K562 (cell line): ENCODE measurements at regions not wholly inside any gene's neighbourhood (a gene's known extent, or its start where the extent isn't known, plus 50 kb on each side); places are given as distances from the start of the nearest gene placed in this dataset.

Experiments
- ATAC-seq: fragments of 200-7000 bp; cut with Tn5 transposase; 3 replicates; pipeline ENCODE4 v1.9.1; 2020; ENCODE audit warnings: moderate library complexity
- BruUV-seq: library from RNA; stranded (reverse); fragments of 400-500 nt; replicated peaks from 2 replicates; lab custom pipeline; 2021; lab: Mats Ljungman, UMichigan
- CTCF ChIA-PET: fragments of 300-600 bp; formaldehyde crosslinking; extraction: SDS; loops from one replicate; lab custom pipeline; 2021; ENCODE audit warnings: low intra/inter-chr PET ratio; lab: Yijun Ruan, JAX
- POLR2A ChIA-PET: fragments of 300-600, 350-650 bp; sonication (Branson Sonifier 250); formaldehyde crosslinking; extraction: SDS; loops from one replicate; lab custom pipeline; 2021; ENCODE audit warnings: antibody characterized with exemption, inconsistent platforms; lab: Yijun Ruan, JAX
- DNase-seq, 4 experiments: peaks; one replicate each; pipeline versions ENCODE4 v3.0.0 to v3.0.0-alpha.2; 2011 to 2018; ENCODE audit warnings: low spot score in 3 of 4, mixed read lengths in 3 of 4; ENCODE audit errors: extremely low read depth in 1 of 4
- FAIRE-seq: peaks from 2 replicates; lab custom pipeline; 2011; peaks lifted over from hg19 to GRCh38; lab: Jason Lieb, UNC
- H2AFZ ChIP-seq: 2 replicates; pipeline ENCODE4 v1.6.0; 2011; ENCODE audit warnings: low read depth, low read length, control low read depth, inconsistent platforms
- H3K27ac ChIP-seq: fragments of 200-600 bp; 3 replicates; pipeline ENCODE4 v1.8.0; 2011; ENCODE audit warnings: low read depth, mild to moderate bottlenecking, control low read depth, inconsistent platforms, low read length, moderate library complexity, mixed read lengths; ENCODE audit errors: extremely low read depth
- H3K27me3 ChIP-seq, 2 experiments: fragments of 300-600 bp in 1 of 2; 2 replicates in 1 of 2; 3 replicates in 1 of 2; pipeline versions ENCODE4 v1.6.0 to v1.8.0; 2011; ENCODE audit warnings: inconsistent platforms in 2 of 2, low read length in 2 of 2, mild to moderate bottlenecking in 1 of 2, mixed read lengths in 1 of 2, moderate library complexity in 1 of 2; ENCODE audit not compliant: control insufficient read depth in 2 of 2, insufficient read depth in 2 of 2
- H3K36me3 ChIP-seq: fragments of 300-600 bp; 3 replicates; pipeline ENCODE4 v1.8.0; 2011; ENCODE audit warnings: mild to moderate bottlenecking, low read length, inconsistent platforms; ENCODE audit not compliant: control insufficient read depth, insufficient read depth
- H3K4me1 ChIP-seq, 2 experiments: fragments of 200-600 bp in 1 of 2; replicated peaks in 1 of 2; 2 replicates in 1 of 2; 3 replicates in 1 of 2; pipeline versions ENCODE4 v1.5.1 to v1.8.0; 2011; ENCODE audit warnings: inconsistent platforms in 2 of 2, low read length in 2 of 2, mild to moderate bottlenecking in 1 of 2, mixed read lengths in 1 of 2, moderate library complexity in 1 of 2; ENCODE audit not compliant: control insufficient read depth in 2 of 2, insufficient read depth in 2 of 2
- H3K4me2 ChIP-seq: 2 replicates; pipeline ENCODE4 v1.6.1; 2011; ENCODE audit warnings: low read length, control low read depth, inconsistent platforms, mixed read lengths; ENCODE audit not compliant: insufficient read depth
- H3K4me3 ChIP-seq: fragments of 200-600 bp; sonication (generic), shearing (Covaris generic); 2 replicates; pipeline ENCODE4 v1.5.1; 2016; ENCODE audit warnings: control low read depth, inconsistent platforms
- H3K79me2 ChIP-seq: fragments of 200-600 bp; 3 replicates; pipeline ENCODE4 v1.8.0; 2011; ENCODE audit warnings: low read length, inconsistent platforms; ENCODE audit not compliant: control insufficient read depth, insufficient read depth
- H3K9ac ChIP-seq, 2 experiments: 2 replicates each; pipeline versions ENCODE4 v1.6.0 to v1.6.1; 2011; ENCODE audit warnings: low read depth in 2 of 2, low read length in 2 of 2, control low read depth in 1 of 2, inconsistent platforms in 1 of 2, mild to moderate bottlenecking in 1 of 2, mixed read lengths in 1 of 2; ENCODE audit not compliant: insufficient read depth in 1 of 2
- H3K9me1 ChIP-seq: one replicate; pipeline ENCODE4 v1.6.0; 2011; ENCODE audit warnings: inconsistent platforms, mild to moderate bottlenecking, low read length, moderate library complexity; ENCODE audit not compliant: control insufficient read depth, insufficient read depth
- H3K9me3 ChIP-seq: replicated peaks from 2 replicates; pipeline ENCODE4 v1.5.1; 2011; ENCODE audit warnings: low read depth, low read length, inconsistent platforms; ENCODE audit not compliant: control insufficient read depth, insufficient read depth
- H4K20me1 ChIP-seq: replicated peaks from 2 replicates; pipeline ENCODE4 v1.6.1; 2011; ENCODE audit warnings: low read length, inconsistent platforms, mixed read lengths; ENCODE audit not compliant: control insufficient read depth, insufficient read depth
- BCOR ChIP-seq: fragments of 450-650 bp; IDR thresholded peaks from 2 replicates; pipeline ENCODE4 v1.6.1; 2016
- BRCA1 ChIP-seq, 2 experiments: fragments of 450-650 bp in 1 of 2; sonication (generic) in 1 of 2; formaldehyde crosslinking in 1 of 2; IDR thresholded peaks; 2 replicates each; pipeline versions ENCODE4 v1.5.0 to v1.6.1; 2017 to 2020; ENCODE audit warnings: mild to moderate bottlenecking in 1 of 2, missing genetic modification reagents in 1 of 2
- DMBX1 ChIP-seq: fragments of 250-450 bp; sonication (Bioruptor Pico); IDR thresholded peaks from 2 replicates; pipeline ENCODE4 v1.8.0; 2022; ENCODE audit warnings: inconsistent platforms, mild to moderate bottlenecking, moderate library complexity, borderline replicate concordance
- NFATC3 ChIP-seq: fragments of 450-650 bp; IDR thresholded peaks from 2 replicates; pipeline ENCODE4 v1.6.1; 2017; ENCODE audit warnings: mild to moderate bottlenecking
- PHB ChIP-seq: fragments of 250-450 bp; sonication (Bioruptor Pico); IDR thresholded peaks from 2 replicates; pipeline ENCODE4 v1.5.0; 2021
- SLC30A9 ChIP-seq: fragments of 250-450 bp; sonication (Bioruptor Pico); IDR thresholded peaks from 2 replicates; pipeline ENCODE4 v1.8.0; 2022; ENCODE audit warnings: mild to moderate bottlenecking, moderate library complexity
- ZBTB1 ChIP-seq: sonication (generic); formaldehyde crosslinking; IDR thresholded peaks from 2 replicates; pipeline ENCODE4 v1.8.1; 2023; ENCODE audit warnings: missing genetic modification reagents, low read depth, mild to moderate bottlenecking, borderline replicate concordance
- ZNF311 ChIP-seq: fragments of 250-450 bp; sonication (Bioruptor Pico); IDR thresholded peaks from 2 replicates; pipeline ENCODE4 v1.4.0; 2020; ENCODE audit warnings: mild to moderate bottlenecking, moderate library complexity
- ZNF778 ChIP-seq: fragments of 450-650 bp; formaldehyde crosslinking; IDR thresholded peaks from 2 replicates; pipeline ENCODE4 v1.4.0; 2020; ENCODE audit warnings: mild to moderate bottlenecking, moderate library complexity
- ZNF79 ChIP-seq: fragments of 250-450 bp; sonication (Bioruptor Pico); IDR thresholded peaks from 2 replicates; pipeline ENCODE4 v1.4.0; 2020; ENCODE audit warnings: low read depth, mild to moderate bottlenecking, moderate library complexity
- WGBS: fragments of 100-300 bp; shearing (Covaris generic); methylation state at CpG from one replicate; pipeline ENCODE4 v1.1.6; 2016; ENCODE audit warnings: low coverage, mixed read lengths; ENCODE audit not compliant: insufficient coverage; ENCODE audit errors: missing lambda C conversion rate; 5-methylcytosine and 5-hydroxymethylcytosine counted together
- in situ Hi-C: fragments of 300-500 bp; cut with MboI; formaldehyde crosslinking; loops from 4 replicates; pipeline ENCODE4 v1.15.0; 2018; ENCODE audit warnings: inconsistent platforms, mixed read lengths
- intact Hi-C: fragments of 100-400 bp; cut with micrococcal nuclease; formaldehyde crosslinking; loops from 2 replicates; pipeline ENCODE4 v1.14.2; 2022
- TF ChIP-seq, protein P1 (sequence below): sonication (generic); formaldehyde crosslinking; IDR thresholded peaks from 2 replicates; pipeline ENCODE4 v1.8.0; 2022; ENCODE audit warnings: mild to moderate bottlenecking, missing genetic modification reagents
- TF ChIP-seq, protein P2 (sequence below): sonication (generic); formaldehyde crosslinking; IDR thresholded peaks from 2 replicates; pipeline ENCODE4 v1.8.0; 2022; ENCODE audit warnings: missing genetic modification reagents, mild to moderate bottlenecking, moderate library complexity, borderline replicate concordance
- TF ChIP-seq, protein P3 (sequence below): fragments of 250-450 bp; sonication (Bioruptor Pico); IDR thresholded peaks from 2 replicates; pipeline ENCODE4 v1.4.0; 2020

DNA sequence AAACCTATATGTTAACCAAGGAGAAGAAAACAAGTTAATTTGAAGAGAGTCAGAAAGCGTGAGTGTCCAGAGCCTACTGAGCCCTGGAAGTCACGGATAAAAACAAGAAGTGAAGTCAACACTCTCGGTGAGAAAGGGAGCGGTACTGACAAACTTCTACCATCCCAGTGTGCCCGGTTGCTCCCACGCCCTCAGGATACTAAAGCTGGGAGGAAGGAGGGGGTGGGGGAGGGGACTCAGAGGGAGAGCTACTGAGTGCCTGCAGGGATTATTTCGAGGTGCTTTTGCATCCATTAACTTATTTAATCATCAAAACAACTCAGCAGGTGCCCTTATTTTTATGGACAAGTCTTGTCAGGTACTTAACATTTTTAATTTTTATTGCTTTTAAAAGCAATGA is 166.2 kb downstream of the ZIC5 start:
- no peak for DNase-seq
- FAIRE-seq: no peak
- H4K20me1 ChIP-seq: no peaks in the 10 kb centered on the region
- H3K4me1 ChIP-seq: no peaks in the 10 kb centered on the region; a peak in 1 of 5 replicates
- ChIA-PET POLR2A (no interaction called here), CTCF (no interaction called here)
- in situ Hi-C loops (no loop called here), intact Hi-C loops (no loop called here)
- H2AFZ ChIP-seq: no peak overlapping the region
- 8% methylated on average over 4 of the region's 7 CpGs for WGBS
- no peaks in the 10 kb centered on the region for H3K36me3 ChIP-seq
- ATAC-seq: no peak
- H3K9me3 ChIP-seq: no peaks in the 10 kb centered on the region
- no peak overlapping the region for H3K4me2 ChIP-seq
- no peak overlapping the region for H3K27ac ChIP-seq
- H3K9me1 ChIP-seq: no peaks in the 10 kb centered on the region
- no peak overlapping the region for H3K4me3 ChIP-seq
- BruUV-seq: no TSS peak
- H3K79me2 ChIP-seq: no peaks in the 10 kb centered on the region
- H3K9ac ChIP-seq: no peak overlapping the region
- H3K27me3 ChIP-seq: peaks cover 0 to 25% of the 10 kb centered on the region in 2 experiments; a peak in 2 of 5 replicates
- no peak for TF ChIP-seq ZNF79
- TF ChIP-seq ZBTB1: no peak
- TF ChIP-seq PHB (CRISPR knock-in tag): no peak
- no peak for TF ChIP-seq SLC30A9 (CRISPR knock-in tag)
- TF ChIP-seq, protein P1, sequence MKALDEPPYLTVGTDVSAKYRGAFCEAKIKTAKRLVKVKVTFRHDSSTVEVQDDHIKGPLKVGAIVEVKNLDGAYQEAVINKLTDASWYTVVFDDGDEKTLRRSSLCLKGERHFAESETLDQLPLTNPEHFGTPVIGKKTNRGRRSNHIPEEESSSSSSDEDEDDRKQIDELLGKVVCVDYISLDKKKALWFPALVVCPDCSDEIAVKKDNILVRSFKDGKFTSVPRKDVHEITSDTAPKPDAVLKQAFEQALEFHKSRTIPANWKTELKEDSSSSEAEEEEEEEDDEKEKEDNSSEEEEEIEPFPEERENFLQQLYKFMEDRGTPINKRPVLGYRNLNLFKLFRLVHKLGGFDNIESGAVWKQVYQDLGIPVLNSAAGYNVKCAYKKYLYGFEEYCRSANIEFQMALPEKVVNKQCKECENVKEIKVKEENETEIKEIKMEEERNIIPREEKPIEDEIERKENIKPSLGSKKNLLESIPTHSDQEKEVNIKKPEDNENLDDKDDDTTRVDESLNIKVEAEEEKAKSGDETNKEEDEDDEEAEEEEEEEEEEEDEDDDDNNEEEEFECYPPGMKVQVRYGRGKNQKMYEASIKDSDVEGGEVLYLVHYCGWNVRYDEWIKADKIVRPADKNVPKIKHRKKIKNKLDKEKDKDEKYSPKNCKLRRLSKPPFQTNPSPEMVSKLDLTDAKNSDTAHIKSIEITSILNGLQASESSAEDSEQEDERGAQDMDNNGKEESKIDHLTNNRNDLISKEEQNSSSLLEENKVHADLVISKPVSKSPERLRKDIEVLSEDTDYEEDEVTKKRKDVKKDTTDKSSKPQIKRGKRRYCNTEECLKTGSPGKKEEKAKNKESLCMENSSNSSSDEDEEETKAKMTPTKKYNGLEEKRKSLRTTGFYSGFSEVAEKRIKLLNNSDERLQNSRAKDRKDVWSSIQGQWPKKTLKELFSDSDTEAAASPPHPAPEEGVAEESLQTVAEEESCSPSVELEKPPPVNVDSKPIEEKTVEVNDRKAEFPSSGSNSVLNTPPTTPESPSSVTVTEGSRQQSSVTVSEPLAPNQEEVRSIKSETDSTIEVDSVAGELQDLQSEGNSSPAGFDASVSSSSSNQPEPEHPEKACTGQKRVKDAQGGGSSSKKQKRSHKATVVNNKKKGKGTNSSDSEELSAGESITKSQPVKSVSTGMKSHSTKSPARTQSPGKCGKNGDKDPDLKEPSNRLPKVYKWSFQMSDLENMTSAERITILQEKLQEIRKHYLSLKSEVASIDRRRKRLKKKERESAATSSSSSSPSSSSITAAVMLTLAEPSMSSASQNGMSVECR (CRISPR knock-in tag): no peak
- TF ChIP-seq DMBX1 (CRISPR knock-in tag): no peak
- no peak for TF ChIP-seq ZNF311 (CRISPR knock-in tag)
- TF ChIP-seq, protein P2, sequence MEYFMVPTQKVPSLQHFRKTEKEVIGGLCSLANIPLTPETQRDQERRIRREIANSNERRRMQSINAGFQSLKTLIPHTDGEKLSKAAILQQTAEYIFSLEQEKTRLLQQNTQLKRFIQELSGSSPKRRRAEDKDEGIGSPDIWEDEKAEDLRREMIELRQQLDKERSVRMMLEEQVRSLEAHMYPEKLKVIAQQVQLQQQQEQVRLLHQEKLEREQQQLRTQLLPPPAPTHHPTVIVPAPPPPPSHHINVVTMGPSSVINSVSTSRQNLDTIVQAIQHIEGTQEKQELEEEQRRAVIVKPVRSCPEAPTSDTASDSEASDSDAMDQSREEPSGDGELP (CRISPR knock-in tag): no peak
- TF ChIP-seq ZNF778 (CRISPR knock-in tag): no peak
- no peak for TF ChIP-seq BRCA1 (IDR thresholded peaks at IDR 0.05)
- TF ChIP-seq BRCA1 (CRISPR knock-in tag; IDR thresholded peaks at IDR 0.05): no peak
- no peak for TF ChIP-seq BCOR
- TF ChIP-seq, protein P3, sequence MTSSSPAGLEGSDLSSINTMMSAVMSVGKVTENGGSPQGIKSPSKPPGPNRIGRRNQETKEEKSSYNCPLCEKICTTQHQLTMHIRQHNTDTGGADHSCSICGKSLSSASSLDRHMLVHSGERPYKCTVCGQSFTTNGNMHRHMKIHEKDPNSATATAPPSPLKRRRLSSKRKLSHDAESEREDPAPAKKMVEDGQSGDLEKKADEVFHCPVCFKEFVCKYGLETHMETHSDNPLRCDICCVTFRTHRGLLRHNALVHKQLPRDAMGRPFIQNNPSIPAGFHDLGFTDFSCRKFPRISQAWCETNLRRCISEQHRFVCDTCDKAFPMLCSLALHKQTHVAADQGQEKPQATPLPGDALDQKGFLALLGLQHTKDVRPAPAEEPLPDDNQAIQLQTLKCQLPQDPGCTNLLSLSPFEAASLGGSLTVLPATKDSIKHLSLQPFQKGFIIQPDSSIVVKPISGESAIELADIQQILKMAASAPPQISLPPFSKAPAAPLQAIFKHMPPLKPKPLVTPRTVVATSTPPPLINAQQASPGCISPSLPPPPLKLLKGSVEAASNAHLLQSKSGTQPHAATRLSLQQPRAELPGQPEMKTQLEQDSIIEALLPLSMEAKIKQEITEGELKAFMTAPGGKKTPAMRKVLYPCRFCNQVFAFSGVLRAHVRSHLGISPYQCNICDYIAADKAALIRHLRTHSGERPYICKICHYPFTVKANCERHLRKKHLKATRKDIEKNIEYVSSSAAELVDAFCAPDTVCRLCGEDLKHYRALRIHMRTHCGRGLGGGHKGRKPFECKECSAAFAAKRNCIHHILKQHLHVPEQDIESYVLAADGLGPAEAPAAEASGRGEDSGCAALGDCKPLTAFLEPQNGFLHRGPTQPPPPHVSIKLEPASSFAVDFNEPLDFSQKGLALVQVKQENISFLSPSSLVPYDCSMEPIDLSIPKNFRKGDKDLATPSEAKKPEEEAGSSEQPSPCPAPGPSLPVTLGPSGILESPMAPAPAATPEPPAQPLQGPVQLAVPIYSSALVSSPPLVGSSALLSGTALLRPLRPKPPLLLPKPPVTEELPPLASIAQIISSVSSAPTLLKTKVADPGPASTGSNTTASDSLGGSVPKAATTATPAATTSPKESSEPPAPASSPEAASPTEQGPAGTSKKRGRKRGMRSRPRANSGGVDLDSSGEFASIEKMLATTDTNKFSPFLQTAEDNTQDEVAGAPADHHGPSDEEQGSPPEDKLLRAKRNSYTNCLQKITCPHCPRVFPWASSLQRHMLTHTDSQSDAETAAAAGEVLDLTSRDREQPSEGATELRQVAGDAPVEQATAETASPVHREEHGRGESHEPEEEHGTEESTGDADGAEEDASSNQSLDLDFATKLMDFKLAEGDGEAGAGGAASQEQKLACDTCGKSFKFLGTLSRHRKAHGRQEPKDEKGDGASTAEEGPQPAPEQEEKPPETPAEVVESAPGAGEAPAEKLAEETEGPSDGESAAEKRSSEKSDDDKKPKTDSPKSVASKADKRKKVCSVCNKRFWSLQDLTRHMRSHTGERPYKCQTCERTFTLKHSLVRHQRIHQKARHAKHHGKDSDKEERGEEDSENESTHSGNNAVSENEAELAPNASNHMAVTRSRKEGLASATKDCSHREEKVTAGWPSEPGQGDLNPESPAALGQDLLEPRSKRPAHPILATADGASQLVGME (CRISPR knock-in tag): no peak
- TF ChIP-seq NFATC3: no peak
